Esophagus squamous epithelium (tissue), 4 donors: ENCODE measurements at regions not wholly inside any gene's neighbourhood (a gene's known extent, or its start where the extent isn't known, plus 50 kb on each side); places are given as distances from the start of the nearest gene placed in this dataset.

Experiments
- POLR2A ChIP-seq, 4 donors: fragments of 450-650 bp; IDR thresholded peaks; one replicate each; pipeline ENCODE4 v1.6.1; 2017; ENCODE audit warnings: antibody characterized with exemption in 4 of 4, mild to moderate bottlenecking in 4 of 4, moderate library complexity in 3 of 4
- TF ChIP-seq, protein P1 (sequence below), 6 experiments: fragments of 450-650 bp in 4 of 6; fragments of 200-600 bp in 2 of 6; sonication (generic) in 2 of 6; IDR thresholded peaks; one replicate each; pipeline ENCODE4 v1.5.1; 2016 to 2019; ENCODE audit warnings: antibody characterized with exemption in 6 of 6, mild to moderate bottlenecking in 4 of 6, moderate library complexity in 4 of 6

DNA sequence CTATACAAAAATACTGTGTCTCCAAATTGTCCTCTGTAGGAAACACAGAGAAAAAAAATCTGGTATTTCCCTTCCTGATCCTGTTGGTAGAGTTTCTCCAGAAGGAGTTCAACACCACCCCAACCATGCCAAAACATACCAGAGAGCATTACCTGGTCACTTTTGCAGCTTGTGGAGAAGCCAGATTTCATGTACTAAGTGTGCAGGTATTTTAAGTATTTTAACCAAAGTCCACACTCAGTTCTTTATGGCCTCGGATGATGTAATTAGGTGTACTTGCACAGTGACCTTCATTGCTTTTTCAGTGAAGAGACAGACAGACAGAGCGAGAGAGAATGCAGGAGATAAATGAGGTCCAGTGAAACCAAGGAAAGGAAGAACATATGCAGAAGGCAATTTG, 2046.8 kb upstream of the CDH9 start:
- TF ChIP-seq, protein P1, sequence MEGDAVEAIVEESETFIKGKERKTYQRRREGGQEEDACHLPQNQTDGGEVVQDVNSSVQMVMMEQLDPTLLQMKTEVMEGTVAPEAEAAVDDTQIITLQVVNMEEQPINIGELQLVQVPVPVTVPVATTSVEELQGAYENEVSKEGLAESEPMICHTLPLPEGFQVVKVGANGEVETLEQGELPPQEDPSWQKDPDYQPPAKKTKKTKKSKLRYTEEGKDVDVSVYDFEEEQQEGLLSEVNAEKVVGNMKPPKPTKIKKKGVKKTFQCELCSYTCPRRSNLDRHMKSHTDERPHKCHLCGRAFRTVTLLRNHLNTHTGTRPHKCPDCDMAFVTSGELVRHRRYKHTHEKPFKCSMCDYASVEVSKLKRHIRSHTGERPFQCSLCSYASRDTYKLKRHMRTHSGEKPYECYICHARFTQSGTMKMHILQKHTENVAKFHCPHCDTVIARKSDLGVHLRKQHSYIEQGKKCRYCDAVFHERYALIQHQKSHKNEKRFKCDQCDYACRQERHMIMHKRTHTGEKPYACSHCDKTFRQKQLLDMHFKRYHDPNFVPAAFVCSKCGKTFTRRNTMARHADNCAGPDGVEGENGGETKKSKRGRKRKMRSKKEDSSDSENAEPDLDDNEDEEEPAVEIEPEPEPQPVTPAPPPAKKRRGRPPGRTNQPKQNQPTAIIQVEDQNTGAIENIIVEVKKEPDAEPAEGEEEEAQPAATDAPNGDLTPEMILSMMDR (IDR thresholded peaks at IDR 0.05): no peak
- TF ChIP-seq POLR2A (IDR thresholded peaks at IDR 0.05): no peak
